Suprapubic skin (tissue), 4 donors: ENCODE measurements at regions not wholly inside any gene's neighbourhood (a gene's known extent, or its start where the extent isn't known, plus 50 kb on each side); places are given as distances from the start of the nearest gene placed in this dataset.

Source experiments
- CTCF ChIP-seq, 2 donors: fragments of 200-600 bp in 1 of 2; fragments of 450-650 bp in 1 of 2; sonication (generic) in 1 of 2; IDR thresholded peaks; one replicate each; pipeline ENCODE4 v1.5.1; 2016 to 2019; ENCODE audit warnings: antibody characterized with exemption in 2 of 2, mild to moderate bottlenecking in 1 of 2, moderate library complexity in 1 of 2
- EP300 ChIP-seq: sonication (generic); formaldehyde crosslinking; IDR thresholded peaks from one replicate; pipeline ENCODE4 v1.6.1; 2017; ENCODE audit warnings: antibody characterized with exemption
- POLR2A ChIP-seq, 2 donors: fragments of 450-650 bp; IDR thresholded peaks; one replicate each; pipeline ENCODE4 v1.6.1; 2017; ENCODE audit warnings: antibody characterized with exemption in 2 of 2, mild to moderate bottlenecking in 2 of 2, moderate library complexity in 2 of 2
- POLR2AphosphoS5 ChIP-seq, 3 donors: sonication (generic); formaldehyde crosslinking; IDR thresholded peaks; one replicate each; pipeline ENCODE4 v1.6.1; 2017; ENCODE audit warnings: antibody characterized with exemption in 3 of 3

- TF ChIP-seq POLR2AphosphoS5 (IDR thresholded peaks at IDR 0.05): no peak
- no peak for TF ChIP-seq CTCF (IDR thresholded peaks at IDR 0.05)
- no peak for TF ChIP-seq POLR2A (IDR thresholded peaks at IDR 0.05)
- no peak for TF ChIP-seq EP300
These were observed 81.3 kb upstream of the ZNF438 start for GRCh38 chr10:31112961-31113360.
